ENCODE measurements at regions not wholly inside any gene's neighbourhood (a gene's known extent, or its start where the extent isn't known, plus 50 kb on each side); places are given as distances from the start of the nearest gene placed in this dataset.

DNA sequence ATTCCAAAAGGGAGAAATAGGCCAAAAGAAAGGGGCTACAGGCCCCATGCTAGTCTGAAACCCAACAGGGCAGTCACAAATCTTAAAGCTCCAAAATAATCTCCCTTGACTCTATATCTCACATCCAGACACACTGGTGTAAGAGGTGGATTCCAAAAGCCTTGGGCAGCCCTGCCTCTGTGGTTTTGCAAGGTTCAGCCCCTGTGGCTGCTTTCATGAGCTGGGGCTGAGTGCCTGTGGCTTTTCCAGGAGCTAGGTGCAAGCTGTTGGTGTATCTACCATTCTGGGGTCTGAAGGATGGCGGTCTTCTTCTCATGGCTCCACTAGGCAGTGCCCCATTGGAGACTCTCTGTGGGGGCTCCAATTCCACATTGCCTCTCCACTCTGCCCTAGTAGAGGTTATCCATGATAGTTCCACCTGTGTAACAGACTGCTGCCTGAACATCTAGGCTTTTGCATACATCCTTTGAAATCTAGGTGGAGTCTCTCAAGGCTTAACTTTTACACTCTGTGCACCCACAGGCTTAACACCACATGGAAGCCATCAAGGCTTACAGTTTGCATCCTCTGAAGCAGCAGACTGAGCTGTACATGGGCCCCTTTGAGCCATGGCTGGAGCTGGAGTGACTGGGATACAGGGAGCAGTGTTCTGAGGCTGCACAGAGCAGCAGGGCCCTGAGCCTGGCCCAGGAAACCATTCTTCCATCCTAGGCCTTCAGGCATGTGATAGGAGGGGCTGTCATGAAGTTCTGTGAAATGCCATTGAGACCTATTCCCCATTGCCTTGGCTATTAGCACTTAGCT, 66.5 kb upstream of the ABCD2 start:
- H4K20me1 ChIP-seq (ENCODE audit: control insufficient read depth, insufficient read depth, insufficient read length), result no peaks in the 10 kb centered on the region
- H3K23me2 ChIP-seq (ENCODE audit: insufficient read length, low read depth, low read length, poor library complexity, severe bottlenecking), result no peaks in the 10 kb centered on the region
- no peaks in the 10 kb centered on the region for H3K79me2 ChIP-seq (ENCODE audit: insufficient read depth, low read length)
- H3K27me3 ChIP-seq (ENCODE audit: insufficient read depth, low read length), result no peaks in the 10 kb centered on the region
- Mint-ChIP-seq H3K27me3 (ENCODE audit: low read depth) (no peaks in the 10 kb centered on the region), H3K4me3 (no peak overlapping the region), H3K9me3 (no peaks in the 10 kb centered on the region; a peak in 2 of 5 replicates), H3K27ac (no peak overlapping the region; a peak in 1 of 7 replicates), H3K4me1 (0 out of 4 replicates have a peak, but pooled peaks cover 0 to 2% of the 10 kb centered on the region in 2 experiments), H3K36me3 (ENCODE audit: insufficient read depth in 1 of 3, low read depth in 3 of 3) (peaks cover 0 to 2% (median 0%) of the 10 kb centered on the region in 3 experiments; a peak in 2 of 7 replicates)
- WGBS (ENCODE audit: extremely low coverage, insufficient read length, low lambda C conversion rate), result no CpG with 5 or more reads among the region's 1 CpG
- no peak overlapping the region for H3K18ac ChIP-seq (ENCODE audit: insufficient read length, low read depth, low read length)
- no peak overlapping the region for H2AFZ ChIP-seq (ENCODE audit: low read length)
- H3K79me1 ChIP-seq (ENCODE audit: insufficient read depth, low read depth, low read length, poor library complexity, severe bottlenecking), result no peaks in the 10 kb centered on the region
- H3K56ac ChIP-seq (ENCODE audit: insufficient read length, low read depth, low read length), result no peak overlapping the region
- no peak overlapping the region; the same call in 1 of the 2 replicates for H3K14ac ChIP-seq (ENCODE audit: insufficient read depth, low read length)
- no peak overlapping the region for H2BK5ac ChIP-seq (ENCODE audit: insufficient read length, low read length)
- H2BK20ac ChIP-seq (ENCODE audit: low read depth, low read length, poor library complexity, severe bottlenecking), result no peak overlapping the region
- no peak overlapping the region for H3K4me2 ChIP-seq (ENCODE audit: insufficient read depth, insufficient read length, low read length)
- no peaks in the 10 kb centered on the region for H3K9me3 ChIP-seq (ENCODE audit: control insufficient read depth, low read depth, low read length)
- no peak overlapping the region for H4K8ac ChIP-seq (replicated peaks; ENCODE audit: insufficient read length, low read depth, low read length)
- TF ChIP-seq, protein P1, sequence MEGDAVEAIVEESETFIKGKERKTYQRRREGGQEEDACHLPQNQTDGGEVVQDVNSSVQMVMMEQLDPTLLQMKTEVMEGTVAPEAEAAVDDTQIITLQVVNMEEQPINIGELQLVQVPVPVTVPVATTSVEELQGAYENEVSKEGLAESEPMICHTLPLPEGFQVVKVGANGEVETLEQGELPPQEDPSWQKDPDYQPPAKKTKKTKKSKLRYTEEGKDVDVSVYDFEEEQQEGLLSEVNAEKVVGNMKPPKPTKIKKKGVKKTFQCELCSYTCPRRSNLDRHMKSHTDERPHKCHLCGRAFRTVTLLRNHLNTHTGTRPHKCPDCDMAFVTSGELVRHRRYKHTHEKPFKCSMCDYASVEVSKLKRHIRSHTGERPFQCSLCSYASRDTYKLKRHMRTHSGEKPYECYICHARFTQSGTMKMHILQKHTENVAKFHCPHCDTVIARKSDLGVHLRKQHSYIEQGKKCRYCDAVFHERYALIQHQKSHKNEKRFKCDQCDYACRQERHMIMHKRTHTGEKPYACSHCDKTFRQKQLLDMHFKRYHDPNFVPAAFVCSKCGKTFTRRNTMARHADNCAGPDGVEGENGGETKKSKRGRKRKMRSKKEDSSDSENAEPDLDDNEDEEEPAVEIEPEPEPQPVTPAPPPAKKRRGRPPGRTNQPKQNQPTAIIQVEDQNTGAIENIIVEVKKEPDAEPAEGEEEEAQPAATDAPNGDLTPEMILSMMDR (conservative IDR thresholded peaks at IDR 0.05), result no peak
- H2BK120ac ChIP-seq (ENCODE audit: low read depth, low read length, poor library complexity, severe bottlenecking), result no peak overlapping the region
- no peak overlapping the region for H2BK12ac ChIP-seq (ENCODE audit: insufficient read length, low read depth, low read length)
- no peak overlapping the region for H2AK5ac ChIP-seq (ENCODE audit: insufficient read length, low read length)
- H4K91ac ChIP-seq (ENCODE audit: insufficient read length, low read depth, low read length), result no peak overlapping the region
- no peak overlapping the region for H3T11ph ChIP-seq (ENCODE audit: low read length)
- H3K9ac ChIP-seq (ENCODE audit: extremely low read depth, insufficient read length, low read length), result no peak overlapping the region
- no peaks in the 10 kb centered on the region for H3K4me1 ChIP-seq (ENCODE audit: insufficient read depth, low read length)
- no peak overlapping the region for H2BK15ac ChIP-seq (ENCODE audit: low read depth, low read length)
- DNase-seq, result no peak
- H3K4ac ChIP-seq (ENCODE audit: low read depth, low read length), result no peak overlapping the region
- no peak overlapping the region for H3K23ac ChIP-seq (ENCODE audit: insufficient read length, low read depth, low read length)
- no peak overlapping the region for H4K5ac ChIP-seq (ENCODE audit: insufficient read length, low read depth, low read length)
- H3K27ac ChIP-seq (ENCODE audit: insufficient read length, low read depth, low read length), result no peak overlapping the region

Data from H9 (cell line).